SH-SY5Y (cell line): ENCODE measurements at regions not wholly inside any gene's neighbourhood (a gene's known extent, or its start where the extent isn't known, plus 50 kb on each side); places are given as distances from the start of the nearest gene placed in this dataset.

Source experiments
- GATA2 ChIP-seq: IDR thresholded peaks from 2 replicates; pipeline ENCODE4 v1.6.1; 2011; ENCODE audit warnings: mild to moderate bottlenecking, low read depth, low read length
- GATA3 ChIP-seq: IDR thresholded peaks from 2 replicates; pipeline ENCODE4 v1.6.1; 2011; ENCODE audit warnings: low read depth, mild to moderate bottlenecking, low read length, moderate library complexity

GRCh38 chr3:170751083-170751898 is 118.7 kb downstream of the RPL22L1 start:
- TF ChIP-seq GATA3, result no peak
- TF ChIP-seq GATA2, result no peak

- TF ChIP-seq GATA3 (no peak), GATA2 (no peak)
Measured at GRCh38 chr3:170750478-170750830, 119.5 kb downstream of the RPL22L1 start.

- TF ChIP-seq GATA3 (no peak), GATA2 (no peak)
Measured at GRCh38 chr3:170749765-170750477, 120.1 kb downstream of the RPL22L1 start.

- TF ChIP-seq GATA3, result no peak
Measured at GRCh38 chr3:170749185-170749584, 120.8 kb downstream of the RPL22L1 start.

GRCh38 chr3:170746175-170746942 is 123.6 kb downstream of the RPL22L1 start:
- TF ChIP-seq GATA3 (no peak), GATA2 (no peak)

GRCh38 chr3:170745211-170745718 is 124.7 kb downstream of the RPL22L1 start:
- TF ChIP-seq GATA2, result no peak
- no peak for TF ChIP-seq GATA3

- TF ChIP-seq GATA3, result no peak
- TF ChIP-seq GATA2, result no peak
Measured at GRCh38 chr3:170741756-170742529, 128.1 kb downstream of the RPL22L1 start.

GRCh38 chr3:170740726-170741591 is 129.0 kb downstream of the RPL22L1 start:
- TF ChIP-seq GATA2, result no peak
- no peak for TF ChIP-seq GATA3

GRCh38 chr3:170740285-170740684 is 129.7 kb downstream of the RPL22L1 start:
- TF ChIP-seq GATA2 (no peak), GATA3 (no peak)

GRCh38 chr3:170739410-170739809 is 130.6 kb downstream of the RPL22L1 start:
- TF ChIP-seq GATA3 (no peak), GATA2 (no peak)

- TF ChIP-seq GATA3 (no peak), GATA2 (no peak)
Measured at GRCh38 chr3:170738766-170739165, 131.2 kb downstream of the RPL22L1 start.

- TF ChIP-seq GATA2 (no peak), GATA3 (no peak)
Measured at GRCh38 chr3:170737498-170738162, 132.4 kb downstream of the RPL22L1 start.
